OCI-LY1 (cell line): ENCODE measurements at regions not wholly inside any gene's neighbourhood (a gene's known extent, or its start where the extent isn't known, plus 50 kb on each side); places are given as distances from the start of the nearest gene placed in this dataset.

Experiments
- H2AFZ ChIP-seq: fragments of 200-600 bp; sonication (generic), shearing (Covaris generic); 2 replicates; pipeline ENCODE4 v1.6.0; 2014; ENCODE audit warnings: antibody characterized with exemption, mild to moderate bottlenecking, low read length
- H3F3A ChIP-seq: fragments of 200-600 bp; sonication (generic), shearing (Covaris generic); 2 replicates; pipeline ENCODE4 v1.6.0; 2014; ENCODE audit warnings: mild to moderate bottlenecking, antibody characterized with exemption, low read length, moderate library complexity; ENCODE audit not compliant: insufficient read depth
- H3K27ac ChIP-seq: fragments of 200-600 bp; sonication (generic); 2 replicates; pipeline ENCODE4 v1.5.1; 2014; ENCODE audit warnings: low read length, mixed run types, mild to moderate bottlenecking, low read depth; ENCODE audit not compliant: poor library complexity, severe bottlenecking
- H3K27me3 ChIP-seq: fragments of 200-600 bp; sonication (generic); 2 replicates; pipeline ENCODE4 v1.6.0; 2014; ENCODE audit warnings: antibody characterized with exemption, mild to moderate bottlenecking, low read length, moderate library complexity; ENCODE audit not compliant: insufficient read depth
- H3K36me3 ChIP-seq: fragments of 200-600 bp; sonication (generic); 2 replicates; pipeline ENCODE4 v1.6.1; 2014; ENCODE audit warnings: mild to moderate bottlenecking, antibody characterized with exemption, low read length, moderate library complexity, mixed read lengths; ENCODE audit not compliant: insufficient read depth
- H3K4me1 ChIP-seq: fragments of 200-600 bp; sonication (generic); 2 replicates; pipeline ENCODE4 v1.5.1; 2014; ENCODE audit warnings: mild to moderate bottlenecking, low read length, moderate library complexity; ENCODE audit not compliant: insufficient read depth, severe bottlenecking
- H3K4me2 ChIP-seq: fragments of 200-600 bp; sonication (generic), shearing (Covaris generic); 2 replicates; pipeline ENCODE4 v1.6.1; 2014; ENCODE audit warnings: low read length
- H3K4me3 ChIP-seq: fragments of 200-600 bp; sonication (generic); 2 replicates; pipeline ENCODE4 v1.5.1; 2014; ENCODE audit warnings: low read length, low read depth, mild to moderate bottlenecking, mixed read lengths; ENCODE audit not compliant: poor library complexity, severe bottlenecking
- H3K79me2 ChIP-seq: fragments of 200-600 bp; shearing (Covaris generic); 2 replicates; pipeline ENCODE4 v1.6.1; 2016; ENCODE audit warnings: mixed run types, low read length, mixed read lengths; ENCODE audit not compliant: insufficient read depth
- H3K9ac ChIP-seq: fragments of 200-600 bp; sonication (generic), shearing (Covaris generic); 2 replicates; pipeline ENCODE4 v1.6.1; 2014; ENCODE audit warnings: mild to moderate bottlenecking, low read length, mixed read lengths
- H3K9me2 ChIP-seq: fragments of 200-600 bp; sonication (generic), shearing (Covaris generic); 2 replicates; pipeline ENCODE4 v1.6.1; 2014; ENCODE audit warnings: low read depth, mild to moderate bottlenecking, low read length, mixed read lengths
- H3K9me3 ChIP-seq: fragments of 200-600 bp; shearing (Covaris generic); 2 replicates; pipeline ENCODE4 v1.6.1; 2014; ENCODE audit warnings: low read length, mixed read lengths
- H4K20me1 ChIP-seq: fragments of 200-600 bp; sonication (generic), shearing (Covaris generic); 2 replicates; pipeline ENCODE4 v1.6.0; 2016; ENCODE audit warnings: mild to moderate bottlenecking, low read length; ENCODE audit not compliant: insufficient read depth
- CTCF ChIP-seq: fragments of 200-600 bp; sonication (generic), shearing (Covaris generic); IDR thresholded peaks from 2 replicates; pipeline ENCODE4 v1.5.1; 2017; ENCODE audit warnings: mild to moderate bottlenecking, antibody characterized with exemption, low read length, moderate library complexity, mixed read lengths
- EZH2 ChIP-seq: fragments of 200-600 bp; sonication (generic), shearing (Covaris generic); IDR thresholded peaks from 2 replicates; pipeline ENCODE4 v1.8.0; 2017; ENCODE audit warnings: borderline replicate concordance, mixed run types, mild to moderate bottlenecking, antibody characterized with exemption, low read length, moderate library complexity, mixed read lengths

GRCh38 chr2:107064750-107065149 is 178.8 kb upstream of the ST6GAL2 start:
- no peaks in the 10 kb centered on the region for H3K9me2 ChIP-seq
- no peaks in the 10 kb centered on the region for H3K27me3 ChIP-seq
- no peaks in the 10 kb centered on the region for H4K20me1 ChIP-seq
- H3K9me3 ChIP-seq: no peaks in the 10 kb centered on the region
- no peak overlapping the region for H3K4me3 ChIP-seq
- TF ChIP-seq CTCF (no peak), EZH2 (no peak)
- no peak overlapping the region for H3K9ac ChIP-seq
- no peak overlapping the region for H2AFZ ChIP-seq
- no peaks in the 10 kb centered on the region for H3K4me1 ChIP-seq
- H3K4me2 ChIP-seq: no peak overlapping the region
- no peak overlapping the region for H3K27ac ChIP-seq
- no peaks in the 10 kb centered on the region for H3K36me3 ChIP-seq
- H3F3A ChIP-seq: no peaks in the 10 kb centered on the region
- H3K79me2 ChIP-seq: no peaks in the 10 kb centered on the region

GRCh38 chr2:107068069-107068916 is 182.3 kb upstream of the ST6GAL2 start:
- TF ChIP-seq CTCF (no peak), EZH2 (no peak)
- Histone ChIP-seq H3K27me3 (no peaks in the 10 kb centered on the region), H3K9ac (no peak overlapping the region), H2AFZ (no peak overlapping the region), H3K4me1 (no peaks in the 10 kb centered on the region), H3K27ac (no peak overlapping the region), H3K36me3 (no peaks in the 10 kb centered on the region), H3K4me2 (no peak overlapping the region), H3K9me2 (no peaks in the 10 kb centered on the region), H4K20me1 (no peaks in the 10 kb centered on the region), H3K4me3 (no peak overlapping the region), H3F3A (no peaks in the 10 kb centered on the region), H3K9me3 (no peaks in the 10 kb centered on the region), H3K79me2 (no peaks in the 10 kb centered on the region)

GRCh38 chr2:107069890-107070289 is 183.9 kb upstream of the ST6GAL2 start:
- no peak overlapping the region for H3K9ac ChIP-seq
- H3K9me2 ChIP-seq: no peaks in the 10 kb centered on the region
- TF ChIP-seq EZH2: no peak
- no peak for TF ChIP-seq CTCF
- no peaks in the 10 kb centered on the region for H3K27me3 ChIP-seq
- H3K4me1 ChIP-seq: no peaks in the 10 kb centered on the region
- H3K79me2 ChIP-seq: no peaks in the 10 kb centered on the region
- H2AFZ ChIP-seq: no peak overlapping the region
- H3K4me2 ChIP-seq: no peak overlapping the region
- no peak overlapping the region for H3K4me3 ChIP-seq
- H3K9me3 ChIP-seq: no peaks in the 10 kb centered on the region
- H3K27ac ChIP-seq: no peak overlapping the region
- H3F3A ChIP-seq: no peaks in the 10 kb centered on the region
- no peaks in the 10 kb centered on the region for H3K36me3 ChIP-seq
- no peaks in the 10 kb centered on the region for H4K20me1 ChIP-seq
